ENCODE measurements at regions not wholly inside any gene's neighbourhood (a gene's known extent, or its start where the extent isn't known, plus 50 kb on each side); places are given as distances from the start of the nearest gene placed in this dataset.

GRCh38 chr11:98630736-98631135, 390.0 kb upstream of the CNTN5 start:
- TF ChIP-seq CTCF (IDR thresholded peaks at IDR 0.05) (no peak), POLR2A (IDR thresholded peaks at IDR 0.05) (no peak), EP300 (IDR thresholded peaks at IDR 0.05; ENCODE audit: low read depth) (no peak), POLR2AphosphoS5 (IDR thresholded peaks at IDR 0.05) (no peak)
